Fibroblast of skin of right biceps (primary cell): ENCODE measurements at regions not wholly inside any gene's neighbourhood (a gene's known extent, or its start where the extent isn't known, plus 50 kb on each side); places are given as distances from the start of the nearest gene placed in this dataset.

Experiments used
- DNase-seq: peaks from one replicate; pipeline ENCODE4 v3.0.0-alpha.2; 2013

DNA sequence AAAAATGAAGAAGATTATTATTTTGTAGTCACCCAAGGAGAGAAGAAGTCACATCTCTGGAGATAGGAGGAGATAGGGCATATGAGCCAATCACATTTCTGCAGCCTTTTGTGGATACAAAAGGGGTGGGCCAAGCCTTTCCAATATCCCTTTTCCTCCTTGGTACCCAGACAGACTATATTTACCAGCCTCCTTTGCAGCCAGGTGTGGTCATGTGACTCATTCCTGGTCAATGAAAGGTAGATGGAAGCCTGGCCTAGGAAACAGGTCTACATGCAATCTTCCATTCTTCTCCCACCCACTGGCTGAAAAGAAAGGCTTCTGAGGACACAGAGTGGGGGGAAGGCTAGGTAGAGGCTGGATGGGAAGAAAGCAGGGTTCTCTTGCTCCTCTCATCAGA lies 58.1 kb upstream of the ERG start:
- no peak for DNase-seq

DNA sequence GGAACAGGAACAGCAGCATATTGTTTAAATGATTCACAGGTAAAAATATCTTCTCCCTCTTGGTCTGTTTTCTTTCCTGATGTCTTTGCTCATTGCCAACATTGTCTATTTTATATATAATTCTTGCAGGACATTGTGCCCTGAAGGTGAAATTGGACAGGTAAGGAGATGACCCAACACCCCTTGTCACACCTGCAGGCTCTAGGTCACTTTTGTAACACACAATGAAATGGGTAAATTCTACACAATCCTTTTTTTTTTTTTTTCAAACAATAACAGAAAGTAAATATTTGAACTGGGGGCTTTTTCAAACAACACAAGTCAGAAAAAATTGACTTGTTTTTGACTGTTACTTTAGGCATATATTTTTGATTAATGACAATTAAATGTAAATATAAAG lies 62.9 kb upstream of the ERG start:
- DNase-seq: no peak

DNA sequence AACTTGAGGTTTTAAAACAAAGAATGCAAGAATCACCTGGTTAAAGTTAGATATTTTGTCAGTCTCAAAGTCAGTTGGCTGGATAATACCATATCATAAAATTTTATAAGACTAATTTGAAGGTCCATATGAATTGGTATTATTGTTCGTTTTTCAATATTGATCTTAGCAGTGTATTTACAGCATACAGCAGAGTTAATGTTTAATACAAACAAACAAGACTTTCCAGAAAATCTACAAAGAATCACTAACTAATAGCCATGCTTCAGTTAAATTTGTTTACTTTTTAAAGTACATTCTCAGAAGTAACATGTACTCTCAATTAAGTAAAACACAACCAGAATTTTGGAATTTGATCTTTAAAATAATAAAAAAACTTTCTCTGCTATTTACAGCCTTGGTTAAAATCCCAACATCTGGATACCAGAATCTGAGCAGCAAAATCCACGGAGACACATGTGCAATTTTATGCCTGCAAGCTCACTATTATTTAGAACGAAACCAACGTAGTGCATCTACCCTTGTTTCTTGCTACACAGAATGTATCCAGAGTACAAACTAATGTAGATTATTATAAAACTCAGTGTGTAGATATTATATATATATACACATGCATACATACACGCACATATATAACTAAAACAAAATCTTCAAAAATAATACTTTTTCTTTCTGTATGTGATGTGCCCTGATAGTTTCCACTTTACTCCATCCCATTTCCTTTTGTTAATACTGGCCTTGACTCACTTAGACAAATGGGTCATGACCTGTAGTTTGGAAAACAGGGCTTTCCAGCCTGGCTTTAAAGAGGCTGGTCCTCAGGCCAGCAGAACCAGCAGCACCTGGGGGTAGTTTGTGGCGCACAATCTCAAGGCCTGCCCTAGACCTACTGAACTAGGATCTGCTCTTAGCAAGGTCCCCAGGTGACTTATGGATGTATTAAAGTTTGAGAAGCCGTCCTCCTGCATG lies 63.6 kb upstream of the ERG start:
- no peak for DNase-seq

DNA sequence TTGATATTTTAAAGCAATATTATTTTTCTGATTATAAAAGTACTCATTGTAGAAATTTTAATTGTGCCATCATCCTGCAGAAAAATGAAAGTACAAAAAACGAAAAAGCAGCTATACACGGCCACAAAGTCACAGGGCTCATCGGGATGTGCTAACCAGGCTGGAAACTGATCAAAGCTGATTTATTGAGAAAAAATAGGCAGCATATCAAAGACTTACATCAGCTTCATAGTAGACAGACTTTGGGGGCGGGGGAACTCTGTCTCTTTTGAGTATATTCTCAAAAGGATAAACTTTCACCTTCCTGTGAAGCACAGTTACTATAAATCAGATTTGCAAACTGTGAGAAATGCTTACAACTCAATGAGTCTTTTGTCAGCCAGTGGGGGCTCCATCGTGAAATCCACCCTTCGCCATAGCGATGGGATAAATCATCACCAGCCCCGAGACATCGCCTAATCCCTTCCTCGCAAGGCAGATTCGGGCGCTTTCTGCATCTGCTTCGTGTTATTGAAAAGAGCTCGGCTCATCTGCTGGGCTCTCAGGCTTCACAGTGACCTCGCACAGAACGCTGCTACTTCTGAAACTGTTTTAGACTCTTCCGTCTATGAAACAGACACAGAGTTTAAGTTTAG lies 69.2 kb upstream of the ERG start:
- DNase-seq: peak; percentile 95

DNA sequence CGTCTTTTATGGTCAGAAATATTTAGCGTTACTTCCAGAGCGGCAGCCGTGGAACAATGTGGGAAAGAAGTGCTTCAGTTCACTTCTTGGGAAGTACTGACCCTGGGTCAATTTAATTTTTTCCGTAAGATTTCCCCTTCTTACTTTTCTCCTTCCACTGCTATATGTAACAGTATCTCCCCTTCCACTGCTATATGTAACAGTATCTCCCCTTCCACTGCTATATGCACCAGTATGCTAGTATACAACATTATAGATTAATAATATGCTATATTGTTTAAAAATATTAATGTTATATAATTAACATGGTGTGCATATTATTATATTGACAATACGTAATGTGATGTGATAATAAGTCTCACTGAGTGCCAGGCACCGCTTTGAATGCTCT lies 69.7 kb upstream of the ERG start:
- no peak for DNase-seq

DNA sequence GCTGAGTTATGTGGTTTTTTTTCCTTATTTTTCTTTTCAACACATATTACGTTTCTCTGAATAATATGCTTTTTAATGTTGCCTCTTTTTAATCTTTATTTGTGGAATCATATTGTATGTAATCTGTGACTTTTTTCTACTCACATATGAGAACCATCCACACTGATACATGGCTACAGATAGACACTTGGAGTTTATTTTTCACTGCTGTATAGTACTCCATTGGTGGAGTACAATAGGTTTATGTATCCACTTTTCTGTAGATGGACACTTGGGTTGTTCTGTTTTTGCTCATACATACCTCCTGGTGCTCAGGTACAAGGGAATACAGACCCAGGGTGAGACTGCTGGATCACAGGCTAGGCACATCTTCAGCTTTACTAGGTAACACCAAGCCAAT lies 71.5 kb upstream of the ERG start:
- DNase-seq: no peak

DNA sequence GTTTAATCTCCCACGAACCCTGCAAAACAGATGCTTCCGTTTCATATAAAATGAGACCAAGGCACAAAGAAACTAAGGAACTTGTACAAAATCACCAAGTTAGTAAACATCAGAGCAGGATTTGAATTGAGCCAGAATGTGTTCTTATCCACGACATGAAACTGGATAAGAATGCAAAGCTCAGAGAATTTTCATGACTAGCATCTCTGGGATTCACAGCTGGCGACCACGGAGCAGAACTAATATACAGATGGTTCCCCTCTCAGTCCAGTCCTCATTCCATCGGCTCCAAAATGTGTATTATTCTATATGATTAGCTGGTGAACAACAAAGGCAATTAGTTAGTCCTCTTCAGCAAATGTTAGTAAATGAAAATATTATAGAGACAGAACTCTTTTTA lies 72.3 kb upstream of the ERG start:
- DNase-seq: peak; percentile 38

DNA sequence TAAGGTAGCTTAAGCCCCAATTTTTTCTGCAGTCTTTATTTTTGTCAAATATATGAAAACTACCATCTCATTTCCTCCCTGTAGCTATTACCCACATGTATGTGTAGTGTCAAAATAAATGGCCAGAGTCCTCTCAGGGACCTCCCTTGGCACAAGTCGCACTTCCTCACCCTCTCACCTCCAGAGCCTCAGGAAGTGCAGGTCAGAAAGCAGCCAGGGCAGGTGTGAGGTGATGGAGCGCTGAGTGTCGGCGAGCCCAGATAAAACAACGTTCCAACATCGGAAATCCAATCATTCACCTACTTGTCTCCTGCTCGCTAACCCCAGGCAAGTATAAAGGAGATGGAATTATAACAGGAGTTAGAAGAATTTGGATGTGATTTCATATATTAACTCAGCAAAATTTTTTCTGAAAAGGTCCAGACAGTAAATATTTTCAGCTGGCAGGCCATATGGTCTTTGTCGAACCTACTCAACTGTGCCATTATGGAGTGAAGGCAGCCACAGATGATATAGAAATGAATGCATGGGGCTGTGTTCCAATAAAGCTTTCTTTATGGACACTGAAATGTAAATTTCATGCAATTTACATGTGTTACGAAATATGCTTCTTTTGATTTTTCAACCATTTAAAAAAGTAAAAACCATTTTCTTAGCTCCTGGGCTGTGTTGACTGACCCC lies 76.8 kb upstream of the ERG start:
- no peak for DNase-seq

DNA sequence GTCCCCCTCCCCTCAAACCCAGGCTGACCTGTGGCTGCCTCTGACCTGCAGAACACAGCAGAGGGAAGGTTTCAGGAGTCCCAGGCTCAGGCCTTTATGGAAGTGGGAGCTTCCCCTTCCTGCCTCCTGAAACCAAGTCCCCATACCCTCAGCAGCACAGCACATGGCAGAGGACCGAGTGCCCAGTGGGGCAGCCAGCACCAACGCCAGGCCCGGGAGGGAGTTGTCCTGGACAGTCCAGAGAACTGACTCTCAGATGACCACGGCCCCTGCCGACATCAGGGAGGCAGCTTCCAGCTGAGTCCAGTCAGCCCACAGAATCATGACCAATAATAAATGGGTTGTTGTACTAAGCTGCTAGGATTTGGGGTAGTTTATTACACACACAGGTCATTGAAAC lies 79.6 kb upstream of the ERG start:
- no peak for DNase-seq

DNA sequence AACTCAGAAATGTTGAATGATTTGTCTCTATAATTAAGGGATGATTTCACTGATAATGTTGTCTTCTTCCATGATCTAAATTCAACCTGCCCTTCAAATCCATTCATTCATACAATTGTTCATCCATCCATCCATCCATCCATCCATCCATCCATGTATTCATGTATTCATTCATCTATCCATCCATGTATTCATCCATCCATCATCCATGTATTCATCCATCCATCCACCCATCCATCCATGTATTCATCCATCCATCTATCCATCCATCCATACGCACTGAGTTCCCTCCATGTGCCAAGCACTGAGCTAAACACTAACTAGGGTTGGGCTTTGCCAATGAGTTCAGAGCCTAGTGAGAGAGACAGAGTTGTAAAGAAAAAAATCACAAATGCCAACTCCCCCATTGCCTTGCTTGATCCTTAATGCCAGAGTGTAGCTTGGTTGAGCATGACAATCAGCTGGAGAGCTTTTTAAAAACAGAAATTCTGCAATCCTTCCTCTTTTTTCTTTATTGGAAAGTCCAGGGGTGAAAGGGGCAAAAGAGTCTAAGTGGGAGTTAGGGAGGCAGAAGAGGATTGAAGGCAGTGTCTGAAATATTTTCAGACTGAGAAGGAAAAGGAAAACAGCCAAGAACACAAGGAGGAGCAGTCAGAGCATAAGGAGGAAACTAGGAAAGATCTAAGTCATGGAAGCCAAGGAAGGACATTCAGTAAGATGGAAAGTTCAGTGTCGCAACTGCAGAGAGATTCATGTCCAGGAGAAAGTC lies 92.4 kb upstream of the ERG start:
- DNase-seq: no peak

DNA sequence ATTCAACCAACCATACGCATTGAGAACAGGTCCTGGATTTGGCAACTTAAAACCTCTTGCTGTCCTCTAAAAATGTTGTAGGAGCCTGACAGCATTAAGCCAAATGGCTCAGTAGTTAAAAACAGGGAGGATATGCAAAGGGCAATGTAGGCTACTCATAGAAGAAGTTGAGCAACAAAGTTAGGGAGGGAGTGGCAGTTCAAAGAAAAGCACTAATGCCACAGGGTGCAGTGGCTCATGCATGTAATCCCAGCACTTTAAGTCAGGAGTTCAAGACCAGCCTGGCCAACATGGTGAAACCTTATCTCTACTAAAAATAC lies 92.9 kb upstream of the ERG start:
- no peak for DNase-seq

DNA sequence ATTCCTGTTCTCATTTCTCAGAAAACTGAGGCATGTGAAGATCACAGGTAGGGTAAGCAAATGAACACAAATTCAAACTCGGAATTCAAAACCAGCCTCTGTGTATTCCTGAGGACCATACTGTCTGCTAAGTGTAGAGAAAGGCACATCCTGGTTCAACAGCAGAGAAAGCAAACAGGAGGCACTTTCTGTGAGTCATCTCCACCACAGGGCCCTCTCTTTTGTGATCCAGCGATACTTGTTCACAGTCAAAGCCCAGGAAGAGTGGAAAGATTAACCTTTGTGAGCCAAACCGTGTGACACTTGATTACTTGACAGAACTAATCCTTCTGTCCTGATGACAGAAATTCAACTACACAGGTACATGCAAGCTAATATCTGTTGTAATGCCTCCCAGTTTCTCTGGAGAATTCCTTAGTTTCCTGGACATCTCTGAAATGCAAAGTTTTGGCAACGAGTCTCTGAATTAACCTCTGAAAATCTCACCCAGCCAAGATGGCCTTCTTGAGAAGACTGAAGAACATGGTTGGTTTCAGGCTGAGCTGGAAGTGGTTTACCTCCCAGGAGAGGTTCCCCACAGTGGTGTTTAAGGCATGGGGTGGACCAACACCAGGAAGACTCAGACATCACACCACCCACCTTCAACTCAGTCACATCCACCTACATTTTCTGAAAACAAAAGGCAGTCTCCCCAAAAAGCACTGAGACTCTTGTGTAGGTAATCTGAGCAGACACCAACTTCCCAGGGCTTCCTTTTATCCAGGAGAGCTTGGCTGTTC lies 98.2 kb upstream of the ERG start:
- DNase-seq: peak; percentile 10

DNA sequence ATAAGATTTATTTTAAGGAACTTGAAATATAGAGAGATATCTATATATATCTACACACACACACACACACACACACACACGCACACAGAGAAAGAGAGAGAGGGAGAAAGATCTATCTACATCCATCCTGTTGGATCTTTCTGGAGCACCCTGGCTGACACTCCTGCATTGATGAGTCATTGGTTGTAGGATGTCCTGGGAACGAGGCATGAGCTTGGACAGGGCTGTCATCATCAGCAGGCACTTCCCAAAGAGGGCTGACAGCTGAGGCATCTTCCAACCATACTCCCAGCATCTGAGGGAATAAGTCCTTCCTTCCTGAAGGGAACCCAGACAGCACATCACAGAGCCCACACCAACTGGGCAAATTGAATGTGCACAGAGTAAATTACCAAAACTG lies 99.1 kb upstream of the ERG start:
- DNase-seq: peak; percentile 55

DNA sequence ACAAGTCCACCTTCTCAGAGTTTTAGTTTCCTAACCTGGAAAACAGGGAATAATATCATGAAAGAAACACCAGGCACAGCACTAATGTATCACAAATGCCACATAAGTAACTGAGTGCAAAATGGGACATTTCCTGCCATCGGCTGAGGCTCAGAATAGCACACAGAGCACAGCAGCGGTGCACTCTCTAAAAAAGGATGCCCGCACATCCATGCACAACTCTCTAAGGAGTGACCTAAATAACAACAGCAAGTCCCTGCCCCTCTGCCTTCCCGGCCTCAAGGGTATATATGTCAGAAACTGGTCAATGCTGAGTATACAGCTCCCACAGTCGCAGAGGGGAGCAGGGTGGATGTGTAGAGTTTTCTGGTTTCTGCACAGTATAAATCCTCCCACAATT lies 100.1 kb upstream of the ERG start:
- no peak for DNase-seq

DNA sequence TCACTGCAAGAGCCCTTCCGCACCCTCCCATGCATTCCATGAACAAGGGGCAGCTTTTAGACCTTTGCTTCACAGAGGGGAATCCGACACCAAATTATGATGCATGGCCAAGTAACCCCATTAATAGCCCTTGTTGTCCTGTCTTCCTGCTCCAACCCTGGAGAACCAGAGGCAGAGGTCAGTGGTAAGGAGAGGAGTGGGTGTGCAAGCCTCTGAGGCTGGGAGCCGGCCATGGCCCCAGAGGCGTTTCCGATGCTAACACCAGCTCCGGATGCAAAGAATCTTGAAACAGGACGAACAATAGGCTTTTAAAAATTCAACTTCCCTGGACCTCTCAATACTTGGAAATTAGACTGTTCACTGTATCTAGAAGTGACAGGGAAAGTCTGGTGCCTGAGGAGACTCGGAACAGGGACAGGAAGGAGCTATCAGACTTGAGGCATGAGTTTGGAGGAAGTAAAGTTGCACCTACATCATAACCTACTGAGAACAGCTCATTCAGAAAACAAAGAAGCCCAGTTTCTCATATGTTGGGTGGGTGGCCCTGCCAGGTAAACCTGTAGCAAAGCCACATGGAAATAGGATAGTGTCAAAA lies 101.2 kb upstream of the ERG start:
- no peak for DNase-seq

DNA sequence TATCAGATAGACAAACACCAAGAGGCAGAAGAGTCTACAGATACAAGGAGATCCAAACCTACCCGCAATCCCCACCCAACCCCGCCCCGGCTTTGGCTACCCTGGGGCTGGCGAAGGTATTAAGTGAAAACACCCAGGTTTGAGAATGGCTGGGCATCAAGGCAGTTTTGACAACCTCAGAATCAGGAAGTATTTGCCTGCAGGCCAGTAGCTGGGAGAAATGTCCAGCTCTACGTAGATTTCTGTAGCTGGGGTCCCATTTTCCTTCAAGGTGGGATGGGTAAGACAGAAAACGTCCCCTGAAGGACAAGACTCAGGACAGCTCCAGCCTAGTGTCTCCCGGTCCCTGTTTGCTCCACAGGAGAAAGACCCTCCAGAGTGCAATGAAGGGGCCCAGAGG lies 101.8 kb upstream of the ERG start:
- no peak for DNase-seq

DNA sequence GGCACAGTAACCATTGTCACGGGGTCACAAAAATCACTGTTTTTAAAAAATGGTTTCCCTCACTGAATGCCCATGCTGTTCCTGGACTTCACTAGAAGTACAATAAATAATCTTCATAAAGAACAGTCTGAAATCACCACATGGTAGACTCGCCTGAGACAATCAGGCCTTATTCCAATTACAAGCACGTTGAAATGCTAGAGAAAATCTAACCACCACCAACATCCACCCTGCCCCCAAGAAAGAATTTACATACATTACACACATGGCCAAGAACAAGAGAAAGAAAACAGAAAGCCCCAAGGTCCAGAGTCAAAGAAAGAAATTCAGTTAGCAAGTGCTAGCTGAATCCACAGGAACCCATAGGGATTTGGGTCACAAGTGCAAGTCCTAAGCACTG lies 107.0 kb upstream of the ERG start:
- no peak for DNase-seq

DNA sequence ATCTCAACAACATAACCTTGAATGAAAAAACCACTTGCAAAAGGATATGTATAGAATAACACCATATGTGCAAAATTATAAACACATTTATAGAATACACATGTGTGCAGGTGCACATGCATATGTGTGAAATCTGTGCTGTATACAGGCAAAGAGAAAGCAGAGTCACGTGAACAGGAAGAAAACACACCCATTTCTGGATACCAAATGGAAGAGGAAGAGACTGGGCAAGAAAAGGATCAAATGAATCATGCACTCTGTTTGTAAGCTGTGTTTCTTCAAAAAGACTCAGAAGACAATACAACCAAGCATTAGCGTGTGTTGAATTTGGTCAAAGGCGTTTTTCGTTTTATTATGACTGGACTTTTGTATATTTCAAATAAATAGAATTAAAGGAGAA lies 111.3 kb upstream of the ERG start:
- no peak for DNase-seq

DNA sequence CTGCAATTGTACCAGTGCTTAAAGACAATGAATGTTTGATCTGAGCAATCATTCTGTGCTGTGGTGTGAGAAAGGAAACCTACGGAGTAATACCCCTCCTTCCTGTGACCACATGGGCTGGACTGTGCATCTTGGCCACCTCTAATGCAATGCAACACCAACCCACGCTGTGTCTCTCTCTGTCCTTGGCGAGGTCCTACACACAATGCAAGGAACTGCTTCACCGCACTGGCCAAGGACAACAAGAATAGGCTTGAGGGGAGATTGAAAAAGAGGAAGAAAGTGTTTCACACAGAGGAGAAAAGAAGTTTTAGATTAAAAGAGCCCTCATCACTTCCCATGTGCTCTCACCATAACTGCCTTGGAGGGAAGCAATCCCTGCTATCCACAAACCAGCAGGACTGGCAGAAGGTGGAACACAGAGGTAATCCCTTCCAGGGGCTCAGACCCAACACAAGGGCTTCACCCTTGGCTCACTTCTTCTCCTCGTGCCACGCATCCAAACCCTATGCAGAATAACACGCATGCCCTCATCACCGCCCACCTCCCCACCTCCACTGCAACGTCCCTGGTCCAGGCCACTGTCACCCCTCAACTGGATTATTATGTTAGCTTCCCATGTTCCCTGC lies 112.5 kb upstream of the ERG start:
- no peak for DNase-seq

DNA sequence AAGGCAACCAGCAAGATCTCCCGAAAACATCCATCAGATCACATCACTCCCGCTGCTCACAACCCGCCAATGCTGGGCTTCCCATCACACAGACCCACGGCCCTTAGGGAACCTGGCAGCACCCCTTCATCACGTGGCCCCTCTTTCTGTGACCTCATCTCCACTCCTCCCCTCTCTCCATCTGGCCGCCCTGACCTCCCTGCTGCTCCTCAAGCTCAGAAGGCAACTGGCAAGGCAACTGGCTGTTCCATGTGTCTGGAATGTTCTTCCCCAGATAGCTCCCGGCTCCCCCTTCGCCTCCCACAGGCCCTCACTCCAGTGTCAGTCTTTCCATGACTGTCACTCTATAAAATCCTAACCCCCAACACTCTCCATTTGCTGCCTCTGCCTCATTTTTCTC lies 113.0 kb upstream of the ERG start:
- DNase-seq: no peak

DNA sequence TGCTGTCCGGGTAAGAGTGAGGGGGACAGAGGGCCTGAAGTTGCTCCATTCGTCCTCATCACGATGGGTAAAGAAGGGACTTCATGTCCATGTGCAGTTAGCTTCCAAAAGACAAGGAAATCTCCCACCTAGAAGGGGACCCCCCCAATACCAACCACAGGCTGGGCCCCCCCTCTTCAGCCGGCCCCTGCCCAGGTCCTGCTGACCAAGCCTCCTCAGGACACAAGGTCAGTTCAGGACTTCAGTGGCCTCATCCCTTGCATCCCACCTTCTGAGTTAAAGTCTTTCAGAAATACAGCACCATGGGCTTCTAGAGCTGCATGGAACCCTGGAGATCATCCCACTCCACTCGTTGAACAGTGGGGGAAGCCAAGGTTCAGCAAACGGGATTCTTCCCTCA lies 115.4 kb upstream of the ERG start:
- DNase-seq: no peak

DNA sequence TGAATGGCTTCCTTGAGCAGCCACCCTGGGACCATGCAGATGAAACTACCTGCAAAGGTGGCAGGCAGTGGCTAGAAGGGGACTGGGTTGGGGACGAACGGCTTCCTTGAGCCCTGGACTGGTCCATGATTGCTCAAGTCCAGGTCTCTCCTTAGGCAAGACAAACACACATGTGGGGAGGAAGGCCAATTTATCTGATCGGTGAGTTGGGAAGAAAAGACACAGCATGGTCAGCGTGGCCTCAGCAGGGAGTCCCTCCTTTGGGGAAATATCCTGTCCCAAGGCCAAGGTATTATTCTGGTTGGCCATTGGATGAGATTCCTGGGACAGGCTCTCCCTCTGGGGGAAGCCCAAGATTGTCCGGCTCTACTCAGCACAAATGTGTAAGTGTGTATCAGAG lies 116.3 kb upstream of the ERG start:
- no peak for DNase-seq
